ENCODE measurements at regions not wholly inside any gene's neighbourhood (a gene's known extent, or its start where the extent isn't known, plus 50 kb on each side); places are given as distances from the start of the nearest gene placed in this dataset.
"Not testable (repeated sequence)": the region's sequence is repeated elsewhere in the genome, so short reads cannot be mapped to it uniquely, and the experiment has no call there.

- Histone ChIP-seq H3K36me3 (no peaks in the 10 kb centered on the region), H3K4me3 (no peak overlapping the region), H3K4me1 (no peaks in the 10 kb centered on the region), H3K27me3 (no peaks in the 10 kb centered on the region), H3K9me3 (no peaks in the 10 kb centered on the region), H3K27ac (no peak overlapping the region)
- WGBS, 2 donors = 5 to 8% methylated on average over 8 of the region's 8 CpGs
- DNase-seq = peak; percentile 64 to 82 (median 70)
- peak; percentile 92 to 100 (median 98) for ATAC-seq
- TF ChIP-seq, protein P1, sequence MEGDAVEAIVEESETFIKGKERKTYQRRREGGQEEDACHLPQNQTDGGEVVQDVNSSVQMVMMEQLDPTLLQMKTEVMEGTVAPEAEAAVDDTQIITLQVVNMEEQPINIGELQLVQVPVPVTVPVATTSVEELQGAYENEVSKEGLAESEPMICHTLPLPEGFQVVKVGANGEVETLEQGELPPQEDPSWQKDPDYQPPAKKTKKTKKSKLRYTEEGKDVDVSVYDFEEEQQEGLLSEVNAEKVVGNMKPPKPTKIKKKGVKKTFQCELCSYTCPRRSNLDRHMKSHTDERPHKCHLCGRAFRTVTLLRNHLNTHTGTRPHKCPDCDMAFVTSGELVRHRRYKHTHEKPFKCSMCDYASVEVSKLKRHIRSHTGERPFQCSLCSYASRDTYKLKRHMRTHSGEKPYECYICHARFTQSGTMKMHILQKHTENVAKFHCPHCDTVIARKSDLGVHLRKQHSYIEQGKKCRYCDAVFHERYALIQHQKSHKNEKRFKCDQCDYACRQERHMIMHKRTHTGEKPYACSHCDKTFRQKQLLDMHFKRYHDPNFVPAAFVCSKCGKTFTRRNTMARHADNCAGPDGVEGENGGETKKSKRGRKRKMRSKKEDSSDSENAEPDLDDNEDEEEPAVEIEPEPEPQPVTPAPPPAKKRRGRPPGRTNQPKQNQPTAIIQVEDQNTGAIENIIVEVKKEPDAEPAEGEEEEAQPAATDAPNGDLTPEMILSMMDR (IDR thresholded peaks at IDR 0.05) = peak; percentile 62 to 74 (median 69)
- FAIRE-seq = no peak
- intact Hi-C loops (cut with DNase I) = no loop called here
Observed at GRCh38 chr7:65216469-65216868, 157.2 kb upstream of the ZNF92 start.

DNA sequence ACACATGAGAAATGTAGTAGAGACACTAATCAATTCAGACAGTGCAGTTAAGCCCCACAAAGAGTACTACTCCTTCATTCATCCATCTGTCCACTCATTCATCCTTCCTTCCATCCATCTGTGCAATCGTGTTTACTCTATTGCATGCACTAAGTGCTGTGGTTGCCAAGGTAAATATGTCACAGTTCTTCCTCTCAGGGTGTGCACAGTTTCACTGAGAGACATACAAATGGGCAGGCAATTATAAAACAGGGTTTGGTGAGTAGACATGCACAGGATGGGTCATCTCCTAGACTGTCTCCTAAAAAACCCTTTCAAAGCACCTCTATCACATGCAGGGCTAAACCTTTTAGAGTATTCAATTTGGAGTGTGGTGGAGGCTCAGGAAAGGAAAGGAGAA is 160.4 kb upstream of the ZNF92 start:
- intact Hi-C loops (cut with DNase I) = not testable (repeated sequence)

DNA sequence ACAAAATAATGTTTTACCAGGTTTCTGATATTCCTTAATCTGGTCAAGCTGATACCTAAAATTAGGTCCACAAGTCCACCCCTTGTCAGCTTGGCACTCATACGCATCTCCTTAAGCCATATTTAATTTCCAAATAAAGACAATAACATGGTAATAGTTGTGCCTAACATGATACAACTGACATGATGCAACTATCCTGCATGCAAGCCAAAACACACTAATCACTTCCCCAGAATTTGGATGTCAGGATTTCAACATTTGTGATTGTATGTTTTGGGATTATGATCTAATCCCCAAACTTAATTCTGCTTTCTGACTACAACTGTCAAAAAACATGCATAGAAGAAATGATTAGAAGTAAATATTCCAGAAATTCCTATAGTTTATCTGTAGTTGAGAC is 174.4 kb upstream of the ZNF92 start:
- ATAC-seq; intact Hi-C loops (cut with DNase I); H3K4me1 ChIP-seq; FAIRE-seq; H3K4me3 ChIP-seq; H3K36me3 ChIP-seq; H3K27me3 ChIP-seq; H3K27ac ChIP-seq; DNase-seq; H3K9me3 ChIP-seq: not testable (repeated sequence)
- no CpG with 5 or more reads among the region's 1 CpG for WGBS, 2 donors

More for the DNA sequence above, 160.4 kb upstream of the ZNF92 start:
- H3K27me3 ChIP-seq, H3K36me3 ChIP-seq, H3K27ac ChIP-seq, H3K4me3 ChIP-seq, H3K9me3 ChIP-seq, FAIRE-seq, H3K4me1 ChIP-seq, DNase-seq: not testable (repeated sequence)
- WGBS, 2 donors = 7 to 14% methylated on average over 1 of the region's 1 CpG
- peak in 1 of 4 donors; percentile 37 for ATAC-seq

DNA sequence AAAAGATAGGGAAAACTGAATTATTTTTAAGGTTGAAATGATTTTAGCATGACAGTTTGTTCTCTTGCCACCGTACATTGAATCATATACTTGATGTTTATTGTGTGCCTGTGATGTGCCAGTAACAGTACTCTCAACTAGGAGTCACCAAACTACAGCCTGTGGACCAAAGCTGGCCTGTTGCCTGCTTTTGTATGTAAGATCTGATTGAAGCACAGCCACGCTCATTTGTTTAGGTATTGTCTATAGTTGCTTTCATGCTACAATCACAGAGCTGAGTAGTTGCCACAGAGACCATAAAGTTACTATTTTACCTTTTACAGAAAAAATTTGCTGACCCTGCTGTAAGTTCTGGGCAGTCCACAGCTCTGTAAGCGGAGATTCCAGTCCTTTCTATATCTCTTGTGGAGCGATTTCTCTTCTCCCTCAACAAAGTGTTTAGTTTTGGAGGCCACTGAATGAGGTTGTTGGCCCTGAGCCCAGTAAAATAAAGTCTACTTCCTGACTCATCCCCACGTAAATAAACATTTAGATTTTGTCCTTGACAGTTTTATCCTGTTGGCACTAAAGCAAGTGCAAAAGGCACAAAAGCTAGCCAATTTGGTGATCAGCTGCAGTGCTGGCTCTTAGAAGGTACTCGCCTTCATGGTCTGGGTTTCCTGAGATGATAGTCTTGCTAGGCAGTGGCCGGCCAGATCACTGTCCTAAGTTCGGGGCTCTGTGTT is 180.2 kb upstream of the ZNF92 start:
- intact Hi-C loops (cut with DNase I) = not testable (repeated sequence)

GRCh38 chr7:65177041-65177440 is 170.6 kb upstream of the ERV3-1 start:
- DNase-seq; H3K4me3 ChIP-seq; FAIRE-seq; H3K27me3 ChIP-seq; intact Hi-C loops (cut with DNase I); H3K9me3 ChIP-seq; H3K36me3 ChIP-seq; H3K4me1 ChIP-seq; H3K27ac ChIP-seq; ATAC-seq: not testable (repeated sequence)
- whole genome bisulfite sequencing, 2 donors = 50 to 81% methylated on average over 5 of the region's 5 CpGs

More for the DNA sequence above, 180.2 kb upstream of the ZNF92 start:
- H3K4me1 ChIP-seq, H3K4me3 ChIP-seq, H3K27ac ChIP-seq, H3K27me3 ChIP-seq, H3K36me3 ChIP-seq, DNase-seq, H3K9me3 ChIP-seq, FAIRE-seq: not testable (repeated sequence)
- 44 to 57% methylated on average over 2 to 4 of the region's 8 CpGs for WGBS, 2 donors
- peak; percentile 72 to 88 (median 78) for ATAC-seq

DNA sequence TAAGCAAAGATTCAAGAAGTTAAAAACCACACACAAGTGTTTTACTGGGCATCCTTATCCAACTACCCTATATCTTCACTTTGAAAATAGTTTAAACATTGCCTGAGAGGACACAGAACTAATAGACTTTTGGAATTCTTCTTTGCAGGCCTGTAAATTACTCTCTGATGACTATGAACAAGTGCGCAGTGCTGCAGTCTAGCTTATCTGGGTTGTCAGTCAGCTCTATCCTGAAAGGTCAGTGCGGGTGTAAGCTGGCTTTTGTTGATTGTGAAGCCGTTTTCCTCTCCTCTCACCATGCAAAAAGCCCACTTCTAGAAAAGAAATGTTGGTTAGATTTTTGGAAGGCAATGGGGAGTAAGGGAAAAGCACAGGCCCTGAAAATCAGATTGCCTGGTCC is 143.6 kb upstream of the ERV3-1 start:
- H3K9me3 ChIP-seq; DNase-seq; H3K4me1 ChIP-seq; H3K4me3 ChIP-seq; intact Hi-C loops (cut with DNase I); ATAC-seq; H3K27me3 ChIP-seq; FAIRE-seq; H3K36me3 ChIP-seq; H3K27ac ChIP-seq: not testable (repeated sequence)
- WGBS, 2 donors = no CpG with 5 or more reads among the region's 3 CpGs

GRCh38 chr7:65146118-65146914 is 139.8 kb upstream of the ERV3-1 start:
- H3K36me3 ChIP-seq; ATAC-seq; intact Hi-C loops (cut with DNase I); H3K4me3 ChIP-seq; H3K9me3 ChIP-seq; H3K27ac ChIP-seq; H3K4me1 ChIP-seq; H3K27me3 ChIP-seq; DNase-seq: not testable (repeated sequence)
- WGBS, 2 donors = 77 to 96% methylated on average over 2 of the region's 2 CpGs
- FAIRE-seq = peak; percentile 81

- intact Hi-C loops (cut with DNase I); DNase-seq; H3K27me3 ChIP-seq; H3K27ac ChIP-seq; ATAC-seq; H3K36me3 ChIP-seq; H3K4me1 ChIP-seq; H3K9me3 ChIP-seq; H3K4me3 ChIP-seq; FAIRE-seq: not testable (repeated sequence)
Observed at GRCh38 chr7:65145710-65146109, 139.2 kb upstream of the ERV3-1 start.

DNA sequence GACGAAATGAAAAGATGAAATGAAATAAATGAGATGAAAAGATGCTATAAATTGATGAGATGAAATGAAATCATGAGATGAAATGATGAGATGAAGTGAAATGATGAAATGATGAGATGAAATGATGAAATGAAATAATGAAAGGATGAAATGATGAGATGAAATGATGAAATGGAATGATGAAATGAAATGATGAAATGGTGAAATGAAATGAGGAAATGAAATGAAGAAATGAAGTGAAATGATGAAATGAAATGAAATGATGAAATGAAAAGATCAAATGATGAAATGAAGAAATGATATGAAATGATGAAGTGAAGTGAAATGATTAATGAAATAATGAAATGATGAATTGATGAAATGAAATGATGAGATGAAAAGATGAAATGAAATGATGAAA is 138.5 kb upstream of the ERV3-1 start:
- 74 to 84% methylated on average over 1 of the region's 1 CpG for WGBS, 2 donors
- FAIRE-seq = peak; percentile 51
- ATAC-seq; intact Hi-C loops (cut with DNase I); H3K9me3 ChIP-seq; H3K4me1 ChIP-seq; H3K27ac ChIP-seq; H3K36me3 ChIP-seq; H3K4me3 ChIP-seq; H3K27me3 ChIP-seq; DNase-seq: not testable (repeated sequence)

DNA sequence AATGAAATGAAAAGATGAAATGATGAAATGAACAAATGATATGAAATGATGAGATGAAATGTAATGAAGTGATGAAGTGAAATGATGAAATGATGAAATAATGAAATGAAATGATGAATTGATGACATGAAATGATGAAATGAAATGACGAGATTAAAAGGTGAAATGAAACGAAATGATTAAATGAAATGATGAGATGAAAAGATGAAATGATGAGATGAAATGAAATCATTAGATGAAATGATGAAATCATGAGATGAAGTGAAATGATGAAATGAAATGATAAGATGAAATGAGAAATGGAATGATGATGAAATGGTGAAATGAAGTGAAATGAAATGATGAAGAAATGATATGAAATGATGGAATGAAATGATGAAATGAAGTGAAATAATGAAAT is 138.1 kb upstream of the ERV3-1 start:
- 63 to 88% methylated on average over 2 of the region's 2 CpGs for WGBS, 2 donors
- H3K27me3 ChIP-seq; H3K4me3 ChIP-seq; H3K4me1 ChIP-seq; DNase-seq; H3K27ac ChIP-seq; ATAC-seq; H3K36me3 ChIP-seq; FAIRE-seq; intact Hi-C loops (cut with DNase I); H3K9me3 ChIP-seq: not testable (repeated sequence)

- DNase-seq; H3K9me3 ChIP-seq; H3K4me3 ChIP-seq; H3K36me3 ChIP-seq; H3K4me1 ChIP-seq; intact Hi-C loops (cut with DNase I); FAIRE-seq; H3K27ac ChIP-seq; H3K27me3 ChIP-seq; ATAC-seq: not testable (repeated sequence)
- 62 to 82% methylated on average over 2 of the region's 2 CpGs for WGBS, 2 donors
Observed at GRCh38 chr7:65144119-65144518, 137.6 kb upstream of the ERV3-1 start.

Measured in pancreas (tissue), 10 donors.